ENCODE measurements at regions not wholly inside any gene's neighbourhood (a gene's known extent, or its start where the extent isn't known, plus 50 kb on each side); places are given as distances from the start of the nearest gene placed in this dataset.
"Not testable (repeated sequence)": the region's sequence is repeated elsewhere in the genome, so short reads cannot be mapped to it uniquely, and the experiment has no call there.

GRCh38 chr3:31053299-31053698, 158.8 kb upstream of the GADL1 start:
- DNase-seq: no peak

DNA sequence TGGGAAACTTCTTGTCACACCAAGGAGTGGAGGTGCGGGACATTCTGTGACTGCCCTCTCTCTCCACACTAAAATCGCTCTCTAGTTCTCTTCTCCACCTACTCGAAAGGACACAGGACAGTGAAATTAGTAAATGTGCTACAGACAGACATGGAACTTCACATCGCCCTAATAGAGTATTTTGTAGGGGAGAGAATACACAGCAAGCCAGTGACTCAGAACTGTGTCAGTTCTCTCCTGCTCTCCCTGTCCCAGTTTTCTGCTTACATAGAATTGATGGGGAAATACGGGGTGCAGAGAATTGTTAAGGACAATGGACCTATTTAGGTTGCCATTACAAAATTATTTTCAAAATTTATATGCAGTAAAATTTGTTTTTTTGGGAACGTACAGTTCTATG, 159.6 kb upstream of the GADL1 start:
- no peak for DNase-seq

DNA sequence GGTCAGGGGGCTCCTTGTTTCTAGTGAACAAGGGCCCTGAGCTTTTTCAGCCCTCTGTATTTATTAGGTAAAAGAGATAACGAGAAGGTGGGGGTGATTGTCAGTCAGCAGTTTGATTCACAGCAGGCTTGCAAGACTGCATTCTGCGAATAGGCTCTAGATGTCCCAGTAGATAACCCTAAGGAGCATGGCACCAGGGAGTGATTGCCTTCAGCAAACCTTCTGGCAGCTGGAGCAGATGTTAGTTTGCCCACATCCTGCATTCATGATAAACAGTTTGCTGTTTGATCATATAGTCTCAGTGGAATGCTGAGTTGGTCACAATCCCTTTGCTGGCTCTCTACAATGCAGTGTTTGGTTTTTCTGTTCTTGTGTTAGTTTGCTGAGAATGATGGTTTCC, 161.3 kb upstream of the GADL1 start:
- DNase-seq: no peak

DNA sequence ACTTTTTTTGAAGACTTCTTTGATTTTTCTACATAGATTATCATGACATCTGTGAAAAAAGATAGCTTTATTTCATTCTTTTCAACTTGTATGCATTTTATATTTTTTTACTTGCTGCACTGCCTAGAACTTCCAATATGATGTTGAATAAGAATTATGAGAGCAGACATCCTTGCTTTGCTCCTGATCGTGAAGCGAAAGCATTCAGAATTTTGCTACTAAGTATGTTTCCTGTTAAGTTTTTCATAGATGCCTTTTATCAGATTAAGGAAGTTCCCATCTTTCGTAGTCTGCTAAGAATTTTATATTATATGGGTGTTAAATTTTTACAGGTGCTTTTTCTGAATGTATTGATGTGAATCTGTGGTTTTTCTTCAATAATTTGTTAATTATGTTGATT, 163.4 kb upstream of the GADL1 start:
- no peak for DNase-seq

DNA sequence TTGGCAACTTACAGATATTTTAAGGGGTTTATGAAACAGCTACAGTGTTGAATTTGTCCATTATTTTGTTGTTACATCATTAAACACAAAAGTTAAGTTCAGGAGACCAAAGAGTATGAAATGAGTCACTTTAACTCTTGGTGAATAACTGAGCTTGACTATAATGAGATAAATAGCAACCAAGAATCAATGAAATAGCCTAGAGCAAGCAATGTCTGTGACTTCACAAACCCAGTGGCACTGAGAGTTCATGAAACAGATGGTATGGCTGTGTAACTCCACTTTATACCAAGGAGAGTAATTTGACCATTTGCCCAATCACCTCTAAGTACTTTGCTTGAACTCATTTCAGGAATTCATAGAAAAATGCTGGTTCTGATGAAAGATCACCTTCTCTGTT, 169.6 kb upstream of the GADL1 start:
- DNase-seq: no peak

GRCh38 chr3:31065765-31066164, 171.3 kb upstream of the GADL1 start:
- DNase-seq: no peak

DNA sequence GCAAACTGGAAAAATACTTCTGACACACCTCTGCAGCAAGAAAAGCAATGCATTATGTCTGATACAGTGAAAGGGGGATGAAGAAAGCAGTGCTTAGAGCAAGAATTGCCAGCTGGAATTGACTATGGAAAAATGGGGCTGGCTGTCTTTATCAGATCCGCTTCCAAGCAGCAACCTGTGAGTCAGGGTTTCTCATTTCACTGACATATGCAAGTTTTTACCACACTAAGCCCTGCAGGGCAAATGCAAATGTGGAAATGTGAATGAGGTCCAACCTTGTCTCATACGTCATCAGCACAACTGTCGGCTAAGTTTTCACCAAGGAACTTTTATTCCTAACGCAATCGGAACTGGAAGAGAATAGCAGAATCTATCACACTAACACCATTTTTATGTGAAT, 172.5 kb upstream of the GADL1 start:
- DNase-seq: no peak

GRCh38 chr3:31075471-31075870, 181.0 kb upstream of the GADL1 start:
- DNase-seq: no peak

GRCh38 chr3:31075876-31076275, 181.4 kb upstream of the GADL1 start:
- no peak for DNase-seq

GRCh38 chr3:31077021-31077601, 182.7 kb upstream of the GADL1 start:
- DNase-seq: no peak

DNA sequence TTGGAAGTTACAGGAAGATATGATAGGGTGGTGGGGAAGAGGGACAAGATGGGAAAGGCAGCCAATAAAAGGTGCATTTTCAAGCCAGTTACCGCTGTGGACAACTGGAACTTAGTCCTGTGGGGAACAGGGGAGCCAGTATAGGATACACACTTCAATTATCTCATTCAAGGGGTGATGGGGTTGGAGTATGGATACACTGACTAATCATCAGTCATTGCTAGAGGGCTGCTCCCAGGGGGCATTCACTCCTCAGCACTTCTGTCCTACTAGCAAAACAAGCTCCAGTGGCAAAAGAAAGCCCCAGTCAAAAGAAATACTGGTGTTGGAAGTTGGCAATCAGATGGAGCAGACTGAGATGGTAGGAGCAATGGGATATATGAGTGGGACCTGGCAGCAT, 183.4 kb upstream of the GADL1 start:
- no peak for DNase-seq

GRCh38 chr3:31079689-31080088, 185.2 kb upstream of the GADL1 start:
- no peak for DNase-seq

DNA sequence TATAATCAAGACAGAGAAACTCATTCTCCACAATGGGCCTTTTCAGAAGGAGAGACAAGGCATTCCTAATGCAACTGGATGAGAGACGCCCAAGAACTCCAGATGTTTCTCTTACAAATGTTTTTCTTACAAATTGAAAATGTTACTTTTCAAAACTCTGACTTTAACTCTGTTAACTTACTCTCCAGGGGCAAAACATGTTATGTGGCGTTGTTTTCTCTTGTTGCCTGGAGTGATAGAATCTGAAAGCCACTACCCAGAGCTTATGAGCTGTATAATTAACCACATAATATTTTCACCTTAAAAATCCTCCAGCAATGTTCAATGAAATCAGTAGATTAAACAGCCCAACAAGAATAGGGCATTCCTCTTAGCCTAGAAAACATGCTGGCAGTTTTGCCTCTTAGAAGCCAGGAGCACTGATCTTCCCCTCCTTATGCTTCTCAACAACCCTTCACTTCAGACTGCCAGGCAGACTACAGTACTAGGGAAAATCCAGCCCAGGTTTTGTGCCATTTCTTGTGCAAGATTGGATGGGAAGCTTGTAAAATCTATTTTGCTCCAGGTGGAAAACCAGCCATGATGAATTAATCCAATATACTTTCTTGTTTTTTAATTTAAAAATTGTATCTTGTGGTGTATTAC, 186.7 kb upstream of the GADL1 start:
- no peak for DNase-seq

GRCh38 chr3:31086148-31086547, 191.7 kb upstream of the GADL1 start:
- DNase-seq: no peak

GRCh38 chr3:31086698-31087097, 192.2 kb upstream of the GADL1 start:
- no peak for DNase-seq

GRCh38 chr3:31091748-31092147, 197.3 kb upstream of the GADL1 start:
- DNase-seq: no peak

DNA sequence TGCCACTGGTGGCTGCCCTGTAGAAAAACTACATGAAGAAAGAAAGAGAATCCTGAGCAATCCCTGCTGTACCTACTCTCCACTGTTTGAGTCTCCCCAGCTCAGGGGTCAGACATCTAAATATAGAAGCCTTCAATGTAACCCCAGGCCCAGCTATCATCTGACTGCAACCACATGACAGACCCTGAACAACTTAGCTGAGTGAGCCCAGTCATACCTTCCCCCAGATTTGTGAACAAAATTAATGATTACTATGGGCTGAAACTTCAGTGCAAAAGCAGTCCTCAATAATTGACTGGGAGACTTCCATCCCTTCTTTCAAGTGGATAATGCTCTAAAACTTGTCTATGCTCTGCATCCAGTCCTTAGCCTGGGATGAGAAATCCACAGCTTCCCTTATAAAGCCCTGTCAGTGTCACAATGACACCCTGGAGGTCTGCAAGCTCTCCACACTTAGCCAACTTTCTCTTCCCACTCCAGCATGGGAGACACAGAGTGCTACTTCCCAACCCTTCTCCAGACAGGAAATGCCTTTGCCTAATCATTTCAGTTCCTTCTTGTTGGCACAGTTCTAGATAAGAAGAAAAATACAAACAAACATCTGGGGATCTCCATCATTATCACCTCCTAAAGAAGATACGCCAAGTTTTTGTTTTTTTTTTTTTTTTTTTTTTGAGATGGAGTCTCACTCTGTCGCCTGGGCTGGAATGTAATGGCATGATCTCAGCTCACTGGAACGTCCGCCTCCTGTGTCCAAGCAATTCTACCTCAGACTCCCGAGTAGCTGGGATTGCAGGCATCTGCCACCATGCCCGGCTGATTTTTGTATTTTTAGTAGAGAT, 198.5 kb upstream of the GADL1 start:
- no peak for DNase-seq

- DNase-seq: no peak
Observed at GRCh38 chr3:31093606-31094005, 199.1 kb upstream of the GADL1 start.

GRCh38 chr3:31094048-31094447, 199.6 kb upstream of the GADL1 start:
- no peak for DNase-seq

DNA sequence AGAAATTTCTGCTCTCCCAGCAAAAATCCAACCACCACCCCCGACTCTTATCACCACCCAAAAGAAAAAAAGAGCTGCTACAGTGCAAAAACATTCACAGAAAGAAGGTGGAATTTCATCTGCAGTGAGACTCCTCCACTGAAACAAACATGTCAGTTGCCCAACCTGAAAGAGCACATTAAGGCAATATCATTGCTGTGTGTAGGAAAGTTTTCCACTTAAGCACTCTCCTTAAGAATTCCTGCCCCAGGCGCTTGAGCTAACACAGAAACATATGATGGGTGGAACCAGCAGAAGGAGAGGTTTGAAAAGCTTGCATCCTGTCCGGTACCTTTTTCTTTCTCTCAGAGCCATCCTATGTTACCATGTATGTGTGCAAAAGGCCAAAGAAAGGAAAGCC, 200.8 kb upstream of the GADL1 start:
- DNase-seq: no peak

DNA sequence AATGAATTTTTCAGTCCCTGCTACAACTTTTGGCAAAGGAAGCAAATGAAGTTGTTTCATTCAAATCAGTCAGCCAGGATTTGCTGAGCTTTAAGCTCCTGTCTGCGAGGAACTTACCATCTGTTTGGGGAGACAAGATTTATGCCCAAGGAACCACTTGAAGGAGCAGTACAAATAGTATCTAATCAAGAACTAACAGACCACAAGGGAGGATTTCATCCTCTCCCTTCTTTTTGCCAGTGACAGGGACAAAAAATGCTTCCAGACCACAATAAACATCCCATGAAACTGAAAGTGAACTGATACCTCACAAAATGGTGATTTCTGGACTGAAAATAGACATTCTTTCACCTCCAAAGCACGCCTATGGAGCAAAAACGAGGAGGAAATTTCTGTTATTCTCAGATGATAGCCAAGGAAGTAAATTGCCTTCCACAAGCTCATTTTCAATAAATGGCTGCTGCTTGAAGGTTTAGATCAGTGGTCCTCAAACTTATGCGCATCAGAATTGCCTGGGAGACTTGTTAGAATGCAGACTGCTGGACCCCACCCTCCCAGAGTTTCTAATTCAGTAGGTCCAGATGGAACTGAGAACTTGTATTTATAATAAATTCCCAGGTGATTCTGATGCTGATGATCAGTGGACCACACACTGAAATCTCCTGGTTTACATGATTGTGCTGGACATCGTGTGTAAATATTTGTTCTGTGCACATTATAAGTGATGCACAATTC, 202.4 kb upstream of the GADL1 start:
- DNase-seq: no peak

DNA sequence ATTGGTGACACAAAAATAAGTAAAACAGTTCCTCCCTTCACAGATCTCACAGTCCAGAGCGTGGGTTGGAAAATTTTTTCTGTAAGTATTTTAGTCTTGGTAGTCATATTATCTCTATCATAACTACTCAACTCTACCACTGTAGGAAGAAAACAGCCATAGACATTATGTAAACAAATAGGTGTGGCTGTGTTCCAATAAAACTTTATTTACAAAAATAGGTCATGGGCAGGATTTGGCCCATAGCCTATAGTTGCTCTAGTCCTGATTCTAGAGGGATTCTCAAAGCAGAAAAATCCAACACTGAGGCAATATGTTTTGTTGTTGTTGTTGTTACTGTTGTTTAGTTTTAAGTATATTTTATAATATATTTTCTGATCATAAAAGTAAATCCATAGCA, 206.1 kb upstream of the GADL1 start:
- no peak for DNase-seq

DNA sequence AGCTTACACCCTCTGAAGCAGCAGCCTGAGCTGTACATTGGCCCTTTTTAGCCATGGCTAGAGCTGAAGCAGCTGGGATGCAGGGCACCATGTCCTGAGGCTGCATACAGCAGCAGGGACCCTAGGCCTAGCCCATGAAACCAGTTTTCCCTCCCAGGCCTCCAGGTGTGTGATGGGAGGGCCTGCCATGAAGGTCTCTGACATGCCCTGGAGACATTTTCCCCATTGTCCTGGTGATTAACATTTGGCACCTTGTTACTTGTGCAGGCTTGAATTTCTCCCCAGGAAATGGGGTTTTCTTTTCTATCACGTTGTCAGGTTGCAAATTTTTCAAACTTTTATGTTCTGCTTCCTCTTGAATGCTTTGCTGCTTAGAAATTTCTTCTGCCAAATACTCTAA, 206.8 kb upstream of the GADL1 start:
- not testable (repeated sequence) for DNase-seq

Data from CD4-positive, alpha-beta T cell treated with Interleukin-6 for 4 hours (primary cell).